Tibial nerve (tissue), 4 donors: ENCODE measurements at regions not wholly inside any gene's neighbourhood (a gene's known extent, or its start where the extent isn't known, plus 50 kb on each side); places are given as distances from the start of the nearest gene placed in this dataset.

ENCODE experiments used
- CTCF ChIP-seq, 5 experiments: fragments of 200-600 bp in 3 of 5; fragments of 450-650 bp in 2 of 5; sonication (generic) in 3 of 5; IDR thresholded peaks; one replicate each; pipeline ENCODE4 v1.5.1; 2016 to 2019; ENCODE audit warnings: antibody characterized with exemption in 5 of 5, mild to moderate bottlenecking in 3 of 5, moderate library complexity in 2 of 5
- EP300 ChIP-seq, 2 donors: sonication (generic); formaldehyde crosslinking; IDR thresholded peaks; one replicate each; pipeline ENCODE4 v1.6.1; 2017; ENCODE audit warnings: antibody characterized with exemption in 2 of 2, mild to moderate bottlenecking in 1 of 2
- POLR2A ChIP-seq, 2 donors: fragments of 450-650 bp; IDR thresholded peaks; one replicate each; pipeline ENCODE4 v1.6.1; 2017; ENCODE audit warnings: antibody characterized with exemption in 2 of 2, mild to moderate bottlenecking in 2 of 2, moderate library complexity in 2 of 2

DNA sequence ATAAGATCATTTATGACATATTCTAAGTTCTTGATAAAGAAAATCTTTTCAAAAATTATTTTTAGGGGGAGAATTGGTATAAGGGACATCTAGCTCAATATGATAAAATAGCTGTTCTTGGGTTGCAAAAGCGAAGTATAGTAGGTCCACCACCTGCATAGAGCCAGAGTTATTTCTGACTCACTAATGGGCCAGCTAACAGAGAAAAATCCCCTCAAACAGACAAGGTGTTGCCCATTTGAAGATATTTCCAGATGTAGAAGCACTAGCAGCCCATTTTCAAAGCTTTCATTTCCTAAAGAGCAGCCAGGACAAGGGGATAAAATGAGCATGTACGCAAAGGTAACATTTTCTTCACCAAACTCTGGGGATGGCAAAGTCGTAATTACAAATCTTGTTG, 165.7 kb upstream of the FN1 start:
- TF ChIP-seq CTCF (IDR thresholded peaks at IDR 0.05) = no peak
- no peak for TF ChIP-seq POLR2A (IDR thresholded peaks at IDR 0.05)
- no peak for TF ChIP-seq EP300 (IDR thresholded peaks at IDR 0.05)
